GM10266 (cell line): ENCODE measurements at regions not wholly inside any gene's neighbourhood (a gene's known extent, or its start where the extent isn't known, plus 50 kb on each side); places are given as distances from the start of the nearest gene placed in this dataset.

ENCODE experiments used
- DNase-seq: peaks from one replicate; pipeline ENCODE4 v3.0.0; 2012; ENCODE audit errors: extremely low spot score
- TF ChIP-seq, protein P1 (sequence below): IDR thresholded peaks from 2 replicates; pipeline ENCODE4 v1.5.1; 2012; ENCODE audit warnings: mild to moderate bottlenecking, low read depth; ENCODE audit not compliant: control insufficient read depth, insufficient read depth; ENCODE audit errors: missing control alignments

DNA sequence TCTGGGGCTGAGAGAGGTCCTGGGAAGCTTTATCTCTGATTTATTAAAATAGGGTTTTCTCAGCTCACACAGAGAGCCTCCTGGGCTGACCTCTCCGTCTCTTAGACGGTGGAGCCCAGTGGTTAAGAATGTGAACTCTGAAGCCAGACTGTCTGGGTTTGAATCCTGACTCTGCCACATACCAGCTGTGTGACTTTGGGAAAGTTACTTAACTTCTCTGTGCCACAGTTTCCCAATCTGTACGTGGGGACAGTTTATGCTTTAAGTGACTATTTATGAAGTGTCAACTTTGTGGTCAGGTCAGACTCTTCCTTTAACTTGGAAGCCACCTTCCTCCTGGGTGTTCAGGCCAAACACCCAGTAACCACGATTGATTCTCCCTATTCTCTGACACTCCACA, 290.9 kb downstream of the AACS start:
- TF ChIP-seq, protein P1, sequence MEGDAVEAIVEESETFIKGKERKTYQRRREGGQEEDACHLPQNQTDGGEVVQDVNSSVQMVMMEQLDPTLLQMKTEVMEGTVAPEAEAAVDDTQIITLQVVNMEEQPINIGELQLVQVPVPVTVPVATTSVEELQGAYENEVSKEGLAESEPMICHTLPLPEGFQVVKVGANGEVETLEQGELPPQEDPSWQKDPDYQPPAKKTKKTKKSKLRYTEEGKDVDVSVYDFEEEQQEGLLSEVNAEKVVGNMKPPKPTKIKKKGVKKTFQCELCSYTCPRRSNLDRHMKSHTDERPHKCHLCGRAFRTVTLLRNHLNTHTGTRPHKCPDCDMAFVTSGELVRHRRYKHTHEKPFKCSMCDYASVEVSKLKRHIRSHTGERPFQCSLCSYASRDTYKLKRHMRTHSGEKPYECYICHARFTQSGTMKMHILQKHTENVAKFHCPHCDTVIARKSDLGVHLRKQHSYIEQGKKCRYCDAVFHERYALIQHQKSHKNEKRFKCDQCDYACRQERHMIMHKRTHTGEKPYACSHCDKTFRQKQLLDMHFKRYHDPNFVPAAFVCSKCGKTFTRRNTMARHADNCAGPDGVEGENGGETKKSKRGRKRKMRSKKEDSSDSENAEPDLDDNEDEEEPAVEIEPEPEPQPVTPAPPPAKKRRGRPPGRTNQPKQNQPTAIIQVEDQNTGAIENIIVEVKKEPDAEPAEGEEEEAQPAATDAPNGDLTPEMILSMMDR, result no peak
- DNase-seq, result no peak

DNA sequence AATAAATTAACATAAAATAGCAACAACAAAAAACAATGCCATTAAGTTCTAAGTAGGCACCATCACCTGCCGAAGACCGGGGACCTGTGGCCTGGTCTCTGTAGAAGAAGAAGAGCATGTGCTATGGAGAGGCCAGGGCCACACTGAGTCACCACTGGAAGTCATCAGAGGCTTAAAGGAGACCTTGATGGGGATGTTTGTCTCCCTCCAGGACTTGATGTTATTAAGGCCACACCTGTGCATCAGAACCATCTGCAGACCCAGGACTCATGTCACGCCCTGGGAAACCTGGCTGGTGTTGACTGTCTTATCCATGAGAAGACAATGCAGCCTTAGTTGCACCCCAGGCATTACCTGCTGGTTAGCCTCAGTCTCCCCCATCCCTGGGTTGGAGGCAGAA, 292.3 kb downstream of the AACS start:
- TF ChIP-seq, protein P1, result no peak
- DNase-seq, result no peak

GRCh38 chr12:125360540-125360939, 295.3 kb downstream of the AACS start:
- DNase-seq, result no peak
- TF ChIP-seq, protein P1, result no peak

GRCh38 chr12:125371033-125371432, 305.8 kb downstream of the AACS start:
- TF ChIP-seq, protein P1, result no peak
- DNase-seq, result no peak

DNA sequence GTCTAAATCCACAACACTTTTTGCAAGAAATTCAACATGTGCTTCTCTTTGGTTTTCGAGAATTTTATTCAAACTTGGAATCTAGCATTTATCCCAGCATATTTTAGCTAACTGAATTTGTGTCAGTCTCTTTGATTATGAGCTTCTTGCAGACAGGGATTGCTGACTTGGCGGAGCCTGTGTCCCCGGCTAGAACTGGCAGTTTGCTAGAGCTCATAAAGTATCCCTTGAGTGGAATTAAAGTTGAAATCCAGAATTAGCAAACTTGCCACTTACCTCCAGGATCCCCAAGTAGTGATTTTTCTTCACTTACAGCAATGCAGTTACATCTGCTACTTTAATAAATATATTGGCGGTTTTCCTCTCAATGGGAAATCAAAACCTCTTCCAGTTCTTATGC, 306.9 kb downstream of the AACS start:
- TF ChIP-seq, protein P1, result no peak
- DNase-seq, result no peak

DNA sequence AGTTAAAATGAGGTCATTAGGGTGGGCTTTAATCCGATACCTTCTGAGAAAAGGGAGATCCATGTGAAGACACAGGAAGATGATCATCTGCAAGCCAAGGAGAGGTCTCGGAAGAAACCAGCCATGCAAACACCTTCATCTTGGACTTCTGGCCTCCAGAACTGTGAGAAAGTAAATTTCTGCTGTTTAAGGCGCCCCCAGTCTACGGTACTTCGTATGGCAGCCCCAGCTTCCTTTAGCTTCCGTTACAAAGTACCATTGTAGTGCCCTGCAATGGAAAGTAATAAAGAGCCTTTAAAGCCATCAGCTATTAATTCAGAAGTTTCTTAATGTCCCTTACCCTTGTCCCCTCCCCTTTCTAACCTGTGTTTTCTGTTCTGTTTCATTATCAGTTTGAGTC, 308.1 kb downstream of the AACS start:
- TF ChIP-seq, protein P1, result no peak
- DNase-seq, result no peak

GRCh38 chr12:125376422-125376821, 311.2 kb downstream of the AACS start:
- DNase-seq, result no peak
- TF ChIP-seq, protein P1, result no peak
